ENCODE measurements at regions not wholly inside any gene's neighbourhood (a gene's known extent, or its start where the extent isn't known, plus 50 kb on each side); places are given as distances from the start of the nearest gene placed in this dataset.

GRCh38 chr2:150782613-150783012, 295.1 kb upstream of the RND3 start:
- WGBS, 2 experiments (ENCODE audit: low coverage in 1 of 2, low lambda C conversion rate in 2 of 2, missing lambda C conversion rate in 2 of 2) = 91 to 94% methylated on average over 3 of the region's 3 CpGs

GRCh38 chr2:150781142-150781541, 293.7 kb upstream of the RND3 start:
- H3F3A ChIP-seq (ENCODE audit: insufficient read depth) = no peaks in the 10 kb centered on the region
- no peak overlapping the region for H3K9ac ChIP-seq
- WGBS, 2 experiments (ENCODE audit: low coverage in 1 of 2, low lambda C conversion rate in 2 of 2, missing lambda C conversion rate in 2 of 2) = 84 to 86% methylated on average over 7 of the region's 7 CpGs
- H3K27me3 ChIP-seq (replicated peaks; ENCODE audit: insufficient read depth) = no peaks in the 10 kb centered on the region
- H3K9me2 ChIP-seq (ENCODE audit: insufficient read depth) = no peaks in the 10 kb centered on the region
- no peaks in the 10 kb centered on the region for H3K79me2 ChIP-seq (ENCODE audit: insufficient read depth)
- H3K4me1 ChIP-seq (ENCODE audit: insufficient read depth) = no peaks in the 10 kb centered on the region
- H3K36me3 ChIP-seq (ENCODE audit: low read depth) = no peaks in the 10 kb centered on the region
- H4K20me1 ChIP-seq (ENCODE audit: insufficient read depth) = no peaks in the 10 kb centered on the region
- no peak overlapping the region for H3K27ac ChIP-seq
- in situ Hi-C loops (cut with MboI) = no loop called here
- TF ChIP-seq EZH2phosphoT487 (IDR thresholded peaks at IDR 0.05; ENCODE audit: insufficient read depth, low read depth) = no peak
- no peak for TF ChIP-seq EZH2 (IDR thresholded peaks at IDR 0.05; ENCODE audit: insufficient read depth, poor library complexity, severe bottlenecking)
- H3K9me3 ChIP-seq (ENCODE audit: low read depth) = no peaks in the 10 kb centered on the region
- H3K4me2 ChIP-seq (ENCODE audit: unreplicated experiment) = no peak overlapping the region
- H3K4me3 ChIP-seq = no peak overlapping the region
- no peak overlapping the region for H2AFZ ChIP-seq
- no peak for DNase-seq

More at GRCh38 chr2:150782613-150783012, 295.1 kb upstream of the RND3 start:
- Histone ChIP-seq H3K9ac (no peak overlapping the region), H3K27me3 (replicated peaks; ENCODE audit: insufficient read depth) (no peaks in the 10 kb centered on the region), H3K27ac (no peak overlapping the region), H4K20me1 (ENCODE audit: insufficient read depth) (no peaks in the 10 kb centered on the region), H3K4me1 (ENCODE audit: insufficient read depth) (no peaks in the 10 kb centered on the region), H2AFZ (no peak overlapping the region), H3K4me2 (ENCODE audit: unreplicated experiment) (no peak overlapping the region), H3K4me3 (no peak overlapping the region), H3K9me3 (ENCODE audit: low read depth) (no peaks in the 10 kb centered on the region), H3F3A (ENCODE audit: insufficient read depth) (no peaks in the 10 kb centered on the region), H3K79me2 (ENCODE audit: insufficient read depth) (no peaks in the 10 kb centered on the region), H3K36me3 (ENCODE audit: low read depth) (no peaks in the 10 kb centered on the region), H3K9me2 (ENCODE audit: insufficient read depth) (no peaks in the 10 kb centered on the region)
- DNase-seq = no peak
- TF ChIP-seq EZH2 (IDR thresholded peaks at IDR 0.05; ENCODE audit: insufficient read depth, poor library complexity, severe bottlenecking) = no peak
- TF ChIP-seq EZH2phosphoT487 (IDR thresholded peaks at IDR 0.05; ENCODE audit: insufficient read depth, low read depth) = no peak
- in situ Hi-C loops (cut with MboI) = no loop called here

DNA sequence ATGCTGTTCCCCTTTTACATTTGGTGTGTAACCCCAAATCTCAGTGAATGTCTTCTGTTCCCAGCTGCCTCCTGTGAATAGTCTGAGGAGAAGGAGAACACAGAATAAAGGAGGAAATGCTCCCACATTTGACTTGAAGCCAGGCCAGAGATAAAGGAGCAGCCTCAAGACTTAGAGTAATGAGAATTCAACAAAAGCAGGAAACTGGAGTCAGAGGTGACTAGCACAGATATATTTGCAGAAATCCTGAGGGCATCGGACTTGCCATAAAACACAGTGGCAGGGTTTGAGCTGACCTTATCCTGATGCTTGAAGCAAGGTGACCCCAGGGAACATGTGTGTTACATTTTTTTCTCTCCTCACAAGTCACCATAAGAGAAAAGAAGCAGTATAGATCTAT, 291.4 kb upstream of the RND3 start:
- no peaks in the 10 kb centered on the region for H3K79me2 ChIP-seq (ENCODE audit: insufficient read depth)
- in situ Hi-C loops (cut with MboI) = no loop called here
- H3K9me2 ChIP-seq (ENCODE audit: insufficient read depth) = no peaks in the 10 kb centered on the region
- no peak overlapping the region for H3K4me2 ChIP-seq (ENCODE audit: unreplicated experiment)
- no peaks in the 10 kb centered on the region for H3K36me3 ChIP-seq (ENCODE audit: low read depth)
- H3K9ac ChIP-seq = no peak overlapping the region
- WGBS, 2 experiments (ENCODE audit: low coverage in 1 of 2, low lambda C conversion rate in 2 of 2, missing lambda C conversion rate in 2 of 2) = 88 to 95% methylated on average over 1 of the region's 1 CpG
- H2AFZ ChIP-seq = no peak overlapping the region
- H3K9me3 ChIP-seq (ENCODE audit: low read depth) = no peaks in the 10 kb centered on the region
- no peak for DNase-seq
- no peak overlapping the region for H3K4me3 ChIP-seq
- H3F3A ChIP-seq (ENCODE audit: insufficient read depth) = no peaks in the 10 kb centered on the region
- H3K4me1 ChIP-seq (ENCODE audit: insufficient read depth) = no peaks in the 10 kb centered on the region
- H3K27ac ChIP-seq = no peak overlapping the region
- TF ChIP-seq EZH2phosphoT487 (IDR thresholded peaks at IDR 0.05; ENCODE audit: insufficient read depth, low read depth) = no peak
- TF ChIP-seq EZH2 (IDR thresholded peaks at IDR 0.05; ENCODE audit: insufficient read depth, poor library complexity, severe bottlenecking) = no peak
- no peaks in the 10 kb centered on the region for H4K20me1 ChIP-seq (ENCODE audit: insufficient read depth)
- H3K27me3 ChIP-seq (replicated peaks; ENCODE audit: insufficient read depth) = no peaks in the 10 kb centered on the region

DNA sequence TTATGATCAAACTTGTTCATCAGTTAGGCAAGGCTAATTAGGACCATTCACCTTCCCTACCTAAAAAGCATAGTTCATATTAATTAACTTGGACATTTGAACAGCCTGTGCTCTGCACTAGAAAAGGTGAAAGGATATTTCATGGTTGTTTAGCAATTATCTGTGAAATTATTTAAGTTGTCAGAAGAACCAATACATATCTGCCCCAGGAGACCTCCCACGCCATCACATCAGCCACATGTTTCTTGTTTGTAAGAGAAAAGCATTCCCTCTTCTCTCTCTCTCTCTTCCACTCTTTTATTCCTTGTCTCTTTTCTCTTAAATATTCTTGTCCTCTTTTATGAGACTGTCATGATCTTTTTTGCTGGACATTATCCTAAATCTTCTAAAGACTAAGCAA, 282.0 kb upstream of the RND3 start:
- H3K9me3 ChIP-seq (ENCODE audit: low read depth) = no peaks in the 10 kb centered on the region

More for the DNA sequence above, 282.0 kb upstream of the RND3 start:
- H3K9me2 ChIP-seq (ENCODE audit: insufficient read depth) = no peaks in the 10 kb centered on the region
- no peaks in the 10 kb centered on the region for H3K27me3 ChIP-seq (replicated peaks; ENCODE audit: insufficient read depth)
- H3K4me2 ChIP-seq (ENCODE audit: unreplicated experiment) = no peak overlapping the region
- in situ Hi-C loops (cut with MboI) = no loop called here
- no peaks in the 10 kb centered on the region for H3K36me3 ChIP-seq (ENCODE audit: low read depth)
- no peak for DNase-seq
- no peaks in the 10 kb centered on the region for H4K20me1 ChIP-seq (ENCODE audit: insufficient read depth)
- no peak overlapping the region for H3K27ac ChIP-seq
- TF ChIP-seq EZH2 (IDR thresholded peaks at IDR 0.05; ENCODE audit: insufficient read depth, poor library complexity, severe bottlenecking) (no peak), EZH2phosphoT487 (IDR thresholded peaks at IDR 0.05; ENCODE audit: insufficient read depth, low read depth) (no peak)
- H3K4me3 ChIP-seq = no peak overlapping the region
- H3K4me1 ChIP-seq (ENCODE audit: insufficient read depth) = no peaks in the 10 kb centered on the region
- no peaks in the 10 kb centered on the region for H3K79me2 ChIP-seq (ENCODE audit: insufficient read depth)
- no peak overlapping the region for H2AFZ ChIP-seq
- WGBS, 2 experiments (ENCODE audit: low coverage in 1 of 2, low lambda C conversion rate in 2 of 2, missing lambda C conversion rate in 2 of 2) = 79 to 95% methylated on average over 1 of the region's 1 CpG
- H3F3A ChIP-seq (ENCODE audit: insufficient read depth) = no peaks in the 10 kb centered on the region
- no peak overlapping the region for H3K9ac ChIP-seq
